ENCODE measurements at regions not wholly inside any gene's neighbourhood (a gene's known extent, or its start where the extent isn't known, plus 50 kb on each side); places are given as distances from the start of the nearest gene placed in this dataset.

GRCh38 chr9:108467161-108467560, 388.6 kb downstream of the ACTL7B start:
- H3K79me2 ChIP-seq (ENCODE audit: insufficient read depth, low read length): no peaks in the 10 kb centered on the region
- H2AFZ ChIP-seq (ENCODE audit: insufficient read depth, low read depth, low read length, poor library complexity, severe bottlenecking): no peak overlapping the region
- H3K27me3 Mint-ChIP-seq (ENCODE audit: low read depth in 3 of 3): peaks cover 0 to 10% (median 0%) of the 10 kb centered on the region in 3 donors
- H3K27me3 ChIP-seq (ENCODE audit: control insufficient read depth in 2 of 2, insufficient read depth in 2 of 2, low read length in 2 of 2): no peaks in the 10 kb centered on the region
- no peaks in the 10 kb centered on the region for H4K20me1 ChIP-seq (ENCODE audit: insufficient read depth, low read length)
- no peak for DNase-seq
- no peak overlapping the region for H3K27ac Mint-ChIP-seq
- no peak overlapping the region for H3K4me3 Mint-ChIP-seq
- peaks cover 20 to 21% of the 10 kb centered on the region in 2 donors for H3K4me1 ChIP-seq (ENCODE audit: control insufficient read depth in 1 of 2, insufficient read depth in 2 of 2, low read length in 2 of 2)
- H3K36me3 ChIP-seq (replicated peaks in 1 of 2; ENCODE audit: control insufficient read depth in 1 of 2, insufficient read depth in 2 of 2, low read length in 2 of 2): no peaks in the 10 kb centered on the region
- intact Hi-C loops (cut with micrococcal nuclease): loop anchor here in 1 of 2 donors (5.0 kb wide), 1 partner anchor 100 kb away; no protein-coding TSS in a partner anchor
- TF ChIP-seq, protein P1, sequence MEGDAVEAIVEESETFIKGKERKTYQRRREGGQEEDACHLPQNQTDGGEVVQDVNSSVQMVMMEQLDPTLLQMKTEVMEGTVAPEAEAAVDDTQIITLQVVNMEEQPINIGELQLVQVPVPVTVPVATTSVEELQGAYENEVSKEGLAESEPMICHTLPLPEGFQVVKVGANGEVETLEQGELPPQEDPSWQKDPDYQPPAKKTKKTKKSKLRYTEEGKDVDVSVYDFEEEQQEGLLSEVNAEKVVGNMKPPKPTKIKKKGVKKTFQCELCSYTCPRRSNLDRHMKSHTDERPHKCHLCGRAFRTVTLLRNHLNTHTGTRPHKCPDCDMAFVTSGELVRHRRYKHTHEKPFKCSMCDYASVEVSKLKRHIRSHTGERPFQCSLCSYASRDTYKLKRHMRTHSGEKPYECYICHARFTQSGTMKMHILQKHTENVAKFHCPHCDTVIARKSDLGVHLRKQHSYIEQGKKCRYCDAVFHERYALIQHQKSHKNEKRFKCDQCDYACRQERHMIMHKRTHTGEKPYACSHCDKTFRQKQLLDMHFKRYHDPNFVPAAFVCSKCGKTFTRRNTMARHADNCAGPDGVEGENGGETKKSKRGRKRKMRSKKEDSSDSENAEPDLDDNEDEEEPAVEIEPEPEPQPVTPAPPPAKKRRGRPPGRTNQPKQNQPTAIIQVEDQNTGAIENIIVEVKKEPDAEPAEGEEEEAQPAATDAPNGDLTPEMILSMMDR (IDR thresholded peaks at IDR 0.05): no peak
- peaks cover 25% of the 10 kb centered on the region for H3K4me1 Mint-ChIP-seq
- no peaks in the 10 kb centered on the region for H3K9me3 ChIP-seq (replicated peaks in 1 of 2; ENCODE audit: control insufficient read depth in 1 of 2, insufficient read depth in 1 of 2, low read length in 2 of 2)
- WGBS (ENCODE audit: insufficient coverage): 100% methylated on average over 1 of the region's 2 CpGs
- H3K4me3 ChIP-seq (replicated peaks in 1 of 3; ENCODE audit: low read depth in 2 of 3, low read length in 3 of 3): no peak overlapping the region
- H3K36me3 Mint-ChIP-seq: no peaks in the 10 kb centered on the region
- peaks cover 0 to 4% (median 3%) of the 10 kb centered on the region in 7 donors for H3K9me3 Mint-ChIP-seq
- no peak overlapping the region for H3K9ac ChIP-seq (ENCODE audit: insufficient read depth, low read length, poor library complexity, severe bottlenecking)
- H3K27ac ChIP-seq (ENCODE audit: low read depth in 1 of 2, low read length in 2 of 2): no peak overlapping the region
- no peak overlapping the region for H3K4me2 ChIP-seq (replicated peaks; ENCODE audit: extremely low read depth, low read length, poor library complexity, severe bottlenecking)

- no CpG with 5 or more reads among the region's 2 CpGs for WGBS (ENCODE audit: insufficient coverage)
- peaks cover 0 to 11% (median 2%) of the 10 kb centered on the region in 3 donors for H3K27me3 Mint-ChIP-seq (ENCODE audit: low read depth in 3 of 3)
- Histone ChIP-seq H4K20me1 (ENCODE audit: insufficient read depth, low read length) (no peaks in the 10 kb centered on the region), H2AFZ (ENCODE audit: insufficient read depth, low read depth, low read length, poor library complexity, severe bottlenecking) (no peak overlapping the region), H3K4me1 (ENCODE audit: control insufficient read depth in 1 of 2, insufficient read depth in 2 of 2, low read length in 2 of 2) (peaks cover 20 to 21% of the 10 kb centered on the region in 2 donors), H3K79me2 (ENCODE audit: insufficient read depth, low read length) (no peaks in the 10 kb centered on the region), H3K4me2 (replicated peaks; ENCODE audit: extremely low read depth, low read length, poor library complexity, severe bottlenecking) (no peak overlapping the region), H3K9me3 (replicated peaks in 1 of 2; ENCODE audit: control insufficient read depth in 1 of 2, insufficient read depth in 1 of 2, low read length in 2 of 2) (no peaks in the 10 kb centered on the region), H3K4me3 (replicated peaks in 1 of 3; ENCODE audit: low read depth in 2 of 3, low read length in 3 of 3) (no peak overlapping the region), H3K9ac (ENCODE audit: insufficient read depth, low read length, poor library complexity, severe bottlenecking) (no peak overlapping the region), H3K27me3 (ENCODE audit: control insufficient read depth in 2 of 2, insufficient read depth in 2 of 2, low read length in 2 of 2) (no peaks in the 10 kb centered on the region), H3K36me3 (replicated peaks in 1 of 2; ENCODE audit: control insufficient read depth in 1 of 2, insufficient read depth in 2 of 2, low read length in 2 of 2) (no peaks in the 10 kb centered on the region), H3K27ac (ENCODE audit: low read depth in 1 of 2, low read length in 2 of 2) (no peak overlapping the region)
- peaks cover 0 to 4% (median 3%) of the 10 kb centered on the region in 7 donors for H3K9me3 Mint-ChIP-seq
- intact Hi-C loops (cut with micrococcal nuclease): loop anchor here in 1 of 2 donors (5.0 kb wide), 1 partner anchor 101 kb away; no protein-coding TSS in a partner anchor
- no peak overlapping the region for H3K4me3 Mint-ChIP-seq
- H3K4me1 Mint-ChIP-seq: peaks cover 22% of the 10 kb centered on the region
- no peak for DNase-seq
- no peaks in the 10 kb centered on the region for H3K36me3 Mint-ChIP-seq
- TF ChIP-seq, protein P1 (IDR thresholded peaks at IDR 0.05): no peak
- H3K27ac Mint-ChIP-seq: no peak overlapping the region
Observed at GRCh38 chr9:108466304-108466703, 389.5 kb downstream of the ACTL7B start.

All from CD14-positive monocyte (primary cell).